22Rv1 (cell line): ENCODE measurements at regions not wholly inside any gene's neighbourhood (a gene's known extent, or its start where the extent isn't known, plus 50 kb on each side); places are given as distances from the start of the nearest gene placed in this dataset.

ENCODE experiments used
- ZFX ChIP-seq: fragments of 450-650 bp; IDR thresholded peaks from 2 replicates; pipeline ENCODE4 v1.6.1; 2017; ENCODE audit warnings: antibody characterized with exemption, borderline replicate concordance
- TF ChIP-seq, protein P1 (sequence below): fragments of 450-650 bp; IDR thresholded peaks from 2 replicates; pipeline ENCODE4 v1.5.1; 2017; ENCODE audit warnings: mild to moderate bottlenecking

GRCh38 chr12:92028441-92028709 is 117.3 kb downstream of the BTG1 start:
- TF ChIP-seq, protein P1, sequence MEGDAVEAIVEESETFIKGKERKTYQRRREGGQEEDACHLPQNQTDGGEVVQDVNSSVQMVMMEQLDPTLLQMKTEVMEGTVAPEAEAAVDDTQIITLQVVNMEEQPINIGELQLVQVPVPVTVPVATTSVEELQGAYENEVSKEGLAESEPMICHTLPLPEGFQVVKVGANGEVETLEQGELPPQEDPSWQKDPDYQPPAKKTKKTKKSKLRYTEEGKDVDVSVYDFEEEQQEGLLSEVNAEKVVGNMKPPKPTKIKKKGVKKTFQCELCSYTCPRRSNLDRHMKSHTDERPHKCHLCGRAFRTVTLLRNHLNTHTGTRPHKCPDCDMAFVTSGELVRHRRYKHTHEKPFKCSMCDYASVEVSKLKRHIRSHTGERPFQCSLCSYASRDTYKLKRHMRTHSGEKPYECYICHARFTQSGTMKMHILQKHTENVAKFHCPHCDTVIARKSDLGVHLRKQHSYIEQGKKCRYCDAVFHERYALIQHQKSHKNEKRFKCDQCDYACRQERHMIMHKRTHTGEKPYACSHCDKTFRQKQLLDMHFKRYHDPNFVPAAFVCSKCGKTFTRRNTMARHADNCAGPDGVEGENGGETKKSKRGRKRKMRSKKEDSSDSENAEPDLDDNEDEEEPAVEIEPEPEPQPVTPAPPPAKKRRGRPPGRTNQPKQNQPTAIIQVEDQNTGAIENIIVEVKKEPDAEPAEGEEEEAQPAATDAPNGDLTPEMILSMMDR = no peak
- TF ChIP-seq ZFX = no peak
